Kidney epithelial cell (primary cell): ENCODE measurements at regions not wholly inside any gene's neighbourhood (a gene's known extent, or its start where the extent isn't known, plus 50 kb on each side); places are given as distances from the start of the nearest gene placed in this dataset.

ENCODE experiments used
- DNase-seq: peaks from one replicate; pipeline ENCODE4 v3.0.0-alpha.2; 2010; ENCODE audit warnings: low read depth
- H3K27me3 ChIP-seq: 2 replicates; pipeline ENCODE4 v1.6.0; 2011; ENCODE audit warnings: low read length; ENCODE audit not compliant: control insufficient read depth, insufficient read depth
- H3K36me3 ChIP-seq: 2 replicates; pipeline ENCODE4 v1.5.1; 2011; ENCODE audit warnings: low read length; ENCODE audit not compliant: control insufficient read depth, insufficient read depth
- H3K4me3 ChIP-seq: 2 replicates; pipeline ENCODE4 v1.5.1; 2011; ENCODE audit warnings: low read depth, mild to moderate bottlenecking, control low read depth, low read length
- CTCF ChIP-seq: IDR thresholded peaks from 2 replicates; pipeline ENCODE4 v1.5.1; 2011; ENCODE audit warnings: mild to moderate bottlenecking, moderate library complexity, low read length, control low read depth, inconsistent platforms; ENCODE audit not compliant: insufficient read depth, poor library complexity, severe bottlenecking

- Histone ChIP-seq H3K36me3 (no peaks in the 10 kb centered on the region), H3K27me3 (no peaks in the 10 kb centered on the region), H3K4me3 (no peak overlapping the region)
- no peak for TF ChIP-seq CTCF
- DNase-seq: no peak
Measured at GRCh38 chr14:44384093-44384492, 123.0 kb downstream of the FSCB start.

- Histone ChIP-seq H3K27me3 (no peaks in the 10 kb centered on the region), H3K36me3 (no peaks in the 10 kb centered on the region), H3K4me3 (no peak overlapping the region)
- DNase-seq: no peak
- TF ChIP-seq CTCF: no peak
Measured at GRCh38 chr14:44383636-44384035, 123.4 kb downstream of the FSCB start.

- no peak for DNase-seq
- no peak for TF ChIP-seq CTCF
- Histone ChIP-seq H3K27me3 (no peaks in the 10 kb centered on the region), H3K36me3 (no peaks in the 10 kb centered on the region), H3K4me3 (no peak overlapping the region)
Measured at GRCh38 chr14:44379292-44379977, 127.6 kb downstream of the FSCB start.

DNA sequence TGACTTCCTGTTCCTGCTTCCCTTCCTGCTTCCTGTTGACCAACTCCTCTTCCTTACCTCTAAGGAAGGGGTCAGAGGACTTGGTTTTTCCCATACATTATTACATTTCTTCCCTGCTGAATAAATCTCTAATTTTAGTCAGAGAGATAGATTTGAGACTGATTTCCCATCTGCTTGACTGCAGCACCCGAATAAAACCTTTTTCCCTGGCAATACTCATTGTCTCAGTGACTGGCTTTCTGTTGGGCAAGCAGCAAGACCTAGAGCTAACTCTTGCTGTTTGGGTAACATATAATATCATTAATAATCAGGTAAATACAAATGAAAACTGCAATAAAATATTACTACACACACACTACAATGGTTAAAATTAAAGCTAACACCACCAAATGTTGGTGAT is 132.2 kb downstream of the FSCB start:
- Histone ChIP-seq H3K4me3 (no peak overlapping the region), H3K27me3 (no peaks in the 10 kb centered on the region), H3K36me3 (no peaks in the 10 kb centered on the region)
- TF ChIP-seq CTCF: no peak
- no peak for DNase-seq

DNA sequence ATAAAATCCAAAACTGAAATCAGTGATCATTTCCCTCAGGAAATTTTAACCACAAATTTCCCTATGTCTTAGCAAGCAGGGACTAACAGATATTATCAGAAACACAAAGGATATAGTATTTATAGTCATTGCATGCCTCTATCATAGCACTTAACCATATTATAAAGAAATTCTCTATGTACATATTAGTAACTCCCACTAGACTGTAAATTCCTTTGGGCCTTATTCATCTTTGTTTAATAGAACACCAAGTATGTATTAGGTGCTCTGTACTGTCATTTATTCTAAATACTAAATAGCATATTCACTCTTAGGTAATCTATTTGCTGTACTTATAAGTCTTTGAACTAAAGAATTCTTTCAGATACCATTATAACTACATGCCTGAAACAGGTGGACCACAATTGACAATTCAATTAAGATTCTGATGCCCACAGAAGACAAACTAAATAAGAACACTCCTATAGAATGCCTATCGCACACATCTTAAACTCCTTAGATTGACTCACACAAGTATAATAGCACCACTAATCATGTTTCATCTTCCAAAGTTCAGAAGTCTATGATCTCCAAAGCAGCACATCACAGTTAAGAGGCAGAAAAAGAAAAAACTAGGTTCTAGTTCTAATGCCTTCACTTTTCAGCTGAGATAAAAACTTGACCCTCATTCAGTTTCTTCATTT is 134.1 kb downstream of the FSCB start:
- H3K4me3 ChIP-seq: no peak overlapping the region
- no peak for DNase-seq
- no peaks in the 10 kb centered on the region for H3K36me3 ChIP-seq
- TF ChIP-seq CTCF: no peak
- H3K27me3 ChIP-seq: no peaks in the 10 kb centered on the region

- DNase-seq: no peak
- Histone ChIP-seq H3K4me3 (no peak overlapping the region), H3K27me3 (no peaks in the 10 kb centered on the region), H3K36me3 (no peaks in the 10 kb centered on the region)
- no peak for TF ChIP-seq CTCF
Measured at GRCh38 chr14:44372231-44372630, 134.9 kb downstream of the FSCB start.
